GM19328 (cell line): ENCODE measurements at regions not wholly inside any gene's neighbourhood (a gene's known extent, or its start where the extent isn't known, plus 50 kb on each side); places are given as distances from the start of the nearest gene placed in this dataset.

Experiments
- ATAC-seq: cut with Tn5 transposase; IDR thresholded peaks from one replicate; pipeline ENCODE4 v1.9.1; 2021; ENCODE audit warnings: mild to moderate bottlenecking, moderate library complexity; ENCODE audit not compliant: unreplicated experiment

- ATAC-seq: no peak
Measured at GRCh38 chr15:95208071-95208470, 976.7 kb downstream of the MCTP2 start.

- no peak for ATAC-seq
Measured at GRCh38 chr15:95208988-95209387, 977.6 kb downstream of the MCTP2 start.

- no peak for ATAC-seq
Measured at GRCh38 chr15:95210436-95210981, 979.1 kb downstream of the MCTP2 start.

- ATAC-seq: no peak
Measured at GRCh38 chr15:95215017-95215416, 983.7 kb downstream of the MCTP2 start.

GRCh38 chr15:95226835-95227234 is 995.5 kb downstream of the MCTP2 start:
- no peak for ATAC-seq

GRCh38 chr15:95227235-95227634 is 995.9 kb downstream of the MCTP2 start:
- ATAC-seq: no peak

GRCh38 chr15:95228856-95229555 is 997.6 kb downstream of the MCTP2 start:
- no peak for ATAC-seq

- no peak for ATAC-seq
Measured at GRCh38 chr15:95235033-95235432, 1003.7 kb downstream of the MCTP2 start.

GRCh38 chr15:95247071-95247984 is 1016.0 kb downstream of the MCTP2 start:
- no peak for ATAC-seq

GRCh38 chr15:95249524-95249923 is 1018.2 kb downstream of the MCTP2 start:
- ATAC-seq: no peak

GRCh38 chr15:95252404-95252803 is 1021.0 kb downstream of the MCTP2 start:
- ATAC-seq: no peak

GRCh38 chr15:95254263-95254662 is 1022.9 kb downstream of the MCTP2 start:
- no peak for ATAC-seq

- peak; percentile 69 for ATAC-seq
Measured at GRCh38 chr15:95259513-95259912, 1028.2 kb downstream of the MCTP2 start.

- no peak for ATAC-seq
Measured at GRCh38 chr15:95259965-95260364, 1028.6 kb downstream of the MCTP2 start.

GRCh38 chr15:95260856-95261255 is 1029.5 kb downstream of the MCTP2 start:
- ATAC-seq: no peak

GRCh38 chr15:95261546-95261945 is 1030.2 kb downstream of the MCTP2 start:
- ATAC-seq: no peak

GRCh38 chr15:95261968-95262367 is 1030.6 kb downstream of the MCTP2 start:
- no peak for ATAC-seq

- ATAC-seq: no peak
Measured at GRCh38 chr15:95262866-95263564, 1031.7 kb downstream of the MCTP2 start.

- ATAC-seq: no peak
Measured at GRCh38 chr15:95263751-95264150, 1032.4 kb downstream of the MCTP2 start.

- ATAC-seq: no peak
Measured at GRCh38 chr15:95265419-95265997, 1034.1 kb downstream of the MCTP2 start.
